ENCODE measurements at regions not wholly inside any gene's neighbourhood (a gene's known extent, or its start where the extent isn't known, plus 50 kb on each side); places are given as distances from the start of the nearest gene placed in this dataset.
"Not testable (repeated sequence)": the region's sequence is repeated elsewhere in the genome, so short reads cannot be mapped to it uniquely, and the experiment has no call there.

- CTCF ChIA-PET = no interaction called here
- no peak for DNase-seq (ENCODE audit: low read depth, low spot score)
- Histone ChIP-seq H3K9me3 (ENCODE audit: control insufficient read depth, insufficient read depth, low read length) (peaks cover 6% of the 10 kb centered on the region; the same call in 1 of the 2 replicates), H3K27ac (ENCODE audit: low read depth, low read length) (no peak overlapping the region), H3K27me3 (ENCODE audit: control insufficient read depth, insufficient read depth, low read length) (no peaks in the 10 kb centered on the region), H3K4me3 (ENCODE audit: low read depth, low read length) (no peak overlapping the region)
- POLR2A ChIA-PET = no interaction called here
- TF ChIP-seq, protein P1, sequence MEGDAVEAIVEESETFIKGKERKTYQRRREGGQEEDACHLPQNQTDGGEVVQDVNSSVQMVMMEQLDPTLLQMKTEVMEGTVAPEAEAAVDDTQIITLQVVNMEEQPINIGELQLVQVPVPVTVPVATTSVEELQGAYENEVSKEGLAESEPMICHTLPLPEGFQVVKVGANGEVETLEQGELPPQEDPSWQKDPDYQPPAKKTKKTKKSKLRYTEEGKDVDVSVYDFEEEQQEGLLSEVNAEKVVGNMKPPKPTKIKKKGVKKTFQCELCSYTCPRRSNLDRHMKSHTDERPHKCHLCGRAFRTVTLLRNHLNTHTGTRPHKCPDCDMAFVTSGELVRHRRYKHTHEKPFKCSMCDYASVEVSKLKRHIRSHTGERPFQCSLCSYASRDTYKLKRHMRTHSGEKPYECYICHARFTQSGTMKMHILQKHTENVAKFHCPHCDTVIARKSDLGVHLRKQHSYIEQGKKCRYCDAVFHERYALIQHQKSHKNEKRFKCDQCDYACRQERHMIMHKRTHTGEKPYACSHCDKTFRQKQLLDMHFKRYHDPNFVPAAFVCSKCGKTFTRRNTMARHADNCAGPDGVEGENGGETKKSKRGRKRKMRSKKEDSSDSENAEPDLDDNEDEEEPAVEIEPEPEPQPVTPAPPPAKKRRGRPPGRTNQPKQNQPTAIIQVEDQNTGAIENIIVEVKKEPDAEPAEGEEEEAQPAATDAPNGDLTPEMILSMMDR (IDR thresholded peaks at IDR 0.05; ENCODE audit: low read depth, low read length) = no peak
Observed at GRCh38 chr11:42849362-42849761, 462.4 kb upstream of the API5 start.

- DNase-seq (ENCODE audit: low read depth, low spot score) = no peak
- H3K9me3 ChIP-seq (ENCODE audit: control insufficient read depth, insufficient read depth, low read length) = peaks cover 6% of the 10 kb centered on the region; the same call in 1 of the 2 replicates
- H3K4me3 ChIP-seq (ENCODE audit: low read depth, low read length) = no peak overlapping the region
- H3K27me3 ChIP-seq (ENCODE audit: control insufficient read depth, insufficient read depth, low read length) = no peaks in the 10 kb centered on the region
- ChIA-PET POLR2A (no interaction called here), CTCF (no interaction called here)
- no peak overlapping the region for H3K27ac ChIP-seq (ENCODE audit: low read depth, low read length)
- TF ChIP-seq, protein P1 (IDR thresholded peaks at IDR 0.05; ENCODE audit: low read depth, low read length) = no peak
Observed at GRCh38 chr11:42857344-42857743, 454.5 kb upstream of the API5 start.

DNA sequence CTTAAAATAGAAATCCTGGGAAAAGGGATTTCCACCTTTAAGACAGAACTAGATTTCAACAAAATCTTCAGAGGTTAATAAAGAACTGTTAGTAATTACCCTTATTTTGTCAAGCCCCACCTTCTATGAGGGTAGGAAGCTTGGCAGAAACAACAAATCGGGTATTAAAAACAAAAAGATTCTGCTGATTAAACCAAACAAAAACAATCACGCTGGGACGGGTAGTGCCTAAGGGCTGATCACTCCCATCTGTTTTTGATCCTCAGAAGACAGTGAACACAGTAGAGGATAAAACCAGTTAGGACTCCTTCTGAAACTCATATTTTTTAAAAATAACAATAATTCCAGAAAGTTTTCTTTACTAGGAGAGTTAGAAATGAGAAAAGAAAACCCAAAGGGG lies 441.3 kb upstream of the API5 start:
- H3K27ac ChIP-seq (ENCODE audit: low read depth, low read length) = no peak overlapping the region
- no peak overlapping the region for H3K4me3 ChIP-seq (ENCODE audit: low read depth, low read length)
- TF ChIP-seq, protein P1 (IDR thresholded peaks at IDR 0.05; ENCODE audit: low read depth, low read length) = no peak
- ChIA-PET POLR2A (no interaction called here), CTCF (no interaction called here)
- H3K9me3 ChIP-seq (ENCODE audit: control insufficient read depth, insufficient read depth, low read length) = peaks cover 14% of the 10 kb centered on the region
- DNase-seq (ENCODE audit: low read depth, low spot score) = no peak
- H3K27me3 ChIP-seq (ENCODE audit: control insufficient read depth, insufficient read depth, low read length) = no peaks in the 10 kb centered on the region

DNA sequence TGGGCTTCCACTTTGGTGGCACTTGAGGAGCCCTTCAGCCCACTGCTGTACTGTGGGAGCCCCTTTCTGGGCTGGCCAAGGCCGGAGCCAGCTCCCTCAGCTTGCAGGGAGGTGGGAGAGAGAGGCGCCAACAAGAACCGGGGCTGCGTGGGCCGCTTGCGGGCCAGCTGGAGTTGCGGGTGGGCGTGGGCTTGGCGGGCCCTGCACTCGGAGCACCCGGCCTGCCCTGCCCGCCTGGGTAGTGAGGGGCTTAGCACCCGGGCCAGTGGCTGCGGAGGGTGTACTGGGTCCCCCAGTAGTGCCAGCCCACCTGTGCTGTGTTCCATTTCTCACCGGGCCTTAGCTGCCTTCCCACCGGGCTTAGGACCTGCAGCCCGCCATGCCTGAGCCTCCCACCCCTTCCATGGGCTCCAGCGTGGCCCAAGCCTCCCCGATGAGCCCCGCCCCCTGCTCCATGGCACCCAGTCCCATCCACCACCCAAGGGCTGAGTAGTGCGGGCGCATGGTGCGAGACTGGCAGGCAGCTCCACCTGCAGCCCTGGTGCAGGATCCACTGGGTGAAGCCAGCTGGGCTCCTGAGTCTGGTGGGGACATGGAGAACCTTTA lies 437.9 kb upstream of the API5 start:
- POLR2A ChIA-PET; H3K27me3 ChIP-seq (ENCODE audit: control insufficient read depth, insufficient read depth, low read length); H3K4me3 ChIP-seq (ENCODE audit: low read depth, low read length); H3K27ac ChIP-seq (ENCODE audit: low read depth, low read length); CTCF ChIA-PET; DNase-seq (ENCODE audit: low read depth, low spot score): not testable (repeated sequence)
- H3K9me3 ChIP-seq (ENCODE audit: control insufficient read depth, insufficient read depth, low read length) = peaks cover 14% of the 10 kb centered on the region

- H3K9me3 ChIP-seq (ENCODE audit: control insufficient read depth, insufficient read depth, low read length); POLR2A ChIA-PET; H3K4me3 ChIP-seq (ENCODE audit: low read depth, low read length); DNase-seq (ENCODE audit: low read depth, low spot score); H3K27ac ChIP-seq (ENCODE audit: low read depth, low read length); H3K27me3 ChIP-seq (ENCODE audit: control insufficient read depth, insufficient read depth, low read length); CTCF ChIA-PET: not testable (repeated sequence)
Observed at GRCh38 chr11:42881335-42881734, 430.5 kb upstream of the API5 start.

GRCh38 chr11:42890773-42891172 lies 421.0 kb upstream of the API5 start:
- H3K4me3 ChIP-seq (ENCODE audit: low read depth, low read length) = no peak overlapping the region
- no peak overlapping the region for H3K27ac ChIP-seq (ENCODE audit: low read depth, low read length)
- no peak for DNase-seq (ENCODE audit: low read depth, low spot score)
- POLR2A ChIA-PET = no interaction called here
- no peaks in the 10 kb centered on the region for H3K27me3 ChIP-seq (ENCODE audit: control insufficient read depth, insufficient read depth, low read length)
- no peaks in the 10 kb centered on the region for H3K9me3 ChIP-seq (ENCODE audit: control insufficient read depth, insufficient read depth, low read length)
- TF ChIP-seq, protein P1 (IDR thresholded peaks at IDR 0.05; ENCODE audit: low read depth, low read length) = no peak
- CTCF ChIA-PET = no interaction called here
